ENCODE measurements at regions not wholly inside any gene's neighbourhood (a gene's known extent, or its start where the extent isn't known, plus 50 kb on each side); places are given as distances from the start of the nearest gene placed in this dataset.
"Not testable (repeated sequence)": the region's sequence is repeated elsewhere in the genome, so short reads cannot be mapped to it uniquely, and the experiment has no call there.

- TF ChIP-seq, protein P1, sequence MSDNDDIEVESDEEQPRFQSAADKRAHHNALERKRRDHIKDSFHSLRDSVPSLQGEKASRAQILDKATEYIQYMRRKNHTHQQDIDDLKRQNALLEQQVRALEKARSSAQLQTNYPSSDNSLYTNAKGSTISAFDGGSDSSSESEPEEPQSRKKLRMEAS (IDR thresholded peaks at IDR 0.05; ENCODE audit: low read depth, low read length): no peak
- TF ChIP-seq POLR2A (IDR thresholded peaks at IDR 0.05; ENCODE audit: extremely low read depth, insufficient read length) (no peak), MYC (IDR thresholded peaks at IDR 0.05; ENCODE audit: low read depth, low read length) (no peak)
- TF ChIP-seq, protein P2, sequence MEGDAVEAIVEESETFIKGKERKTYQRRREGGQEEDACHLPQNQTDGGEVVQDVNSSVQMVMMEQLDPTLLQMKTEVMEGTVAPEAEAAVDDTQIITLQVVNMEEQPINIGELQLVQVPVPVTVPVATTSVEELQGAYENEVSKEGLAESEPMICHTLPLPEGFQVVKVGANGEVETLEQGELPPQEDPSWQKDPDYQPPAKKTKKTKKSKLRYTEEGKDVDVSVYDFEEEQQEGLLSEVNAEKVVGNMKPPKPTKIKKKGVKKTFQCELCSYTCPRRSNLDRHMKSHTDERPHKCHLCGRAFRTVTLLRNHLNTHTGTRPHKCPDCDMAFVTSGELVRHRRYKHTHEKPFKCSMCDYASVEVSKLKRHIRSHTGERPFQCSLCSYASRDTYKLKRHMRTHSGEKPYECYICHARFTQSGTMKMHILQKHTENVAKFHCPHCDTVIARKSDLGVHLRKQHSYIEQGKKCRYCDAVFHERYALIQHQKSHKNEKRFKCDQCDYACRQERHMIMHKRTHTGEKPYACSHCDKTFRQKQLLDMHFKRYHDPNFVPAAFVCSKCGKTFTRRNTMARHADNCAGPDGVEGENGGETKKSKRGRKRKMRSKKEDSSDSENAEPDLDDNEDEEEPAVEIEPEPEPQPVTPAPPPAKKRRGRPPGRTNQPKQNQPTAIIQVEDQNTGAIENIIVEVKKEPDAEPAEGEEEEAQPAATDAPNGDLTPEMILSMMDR (IDR thresholded peaks at IDR 0.05; ENCODE audit: low read depth, low read length): no peak
- no peak for DNase-seq (ENCODE audit: low read depth)
- H3K4me3 ChIP-seq (ENCODE audit: low read depth, low read length): no peak overlapping the region
Observed at GRCh38 chr13:42495255-42495654, 78.7 kb upstream of the TNFSF11 start.

GRCh38 chr13:42495751-42496150 lies 78.2 kb upstream of the TNFSF11 start:
- TF ChIP-seq MYC (IDR thresholded peaks at IDR 0.05; ENCODE audit: low read depth, low read length): no peak
- TF ChIP-seq, protein P1 (IDR thresholded peaks at IDR 0.05; ENCODE audit: low read depth, low read length): peak; percentile 49
- TF ChIP-seq, protein P2 (IDR thresholded peaks at IDR 0.05; ENCODE audit: low read depth, low read length): no peak
- TF ChIP-seq POLR2A (IDR thresholded peaks at IDR 0.05; ENCODE audit: extremely low read depth, insufficient read length): no peak
- DNase-seq (ENCODE audit: low read depth): no peak
- no peak overlapping the region for H3K4me3 ChIP-seq (ENCODE audit: low read depth, low read length)

- not testable (repeated sequence) for DNase-seq (ENCODE audit: low read depth); H3K4me3 ChIP-seq (ENCODE audit: low read depth, low read length)
Observed at GRCh38 chr13:42496926-42497554, 76.9 kb upstream of the TNFSF11 start.

- peak; percentile 6 for DNase-seq (ENCODE audit: low read depth)
- TF ChIP-seq POLR2A (IDR thresholded peaks at IDR 0.05; ENCODE audit: extremely low read depth, insufficient read length) (no peak), MYC (IDR thresholded peaks at IDR 0.05; ENCODE audit: low read depth, low read length) (no peak)
- TF ChIP-seq, protein P1 (IDR thresholded peaks at IDR 0.05; ENCODE audit: low read depth, low read length): no peak
- TF ChIP-seq, protein P2 (IDR thresholded peaks at IDR 0.05; ENCODE audit: low read depth, low read length): no peak
- no peak overlapping the region for H3K4me3 ChIP-seq (ENCODE audit: low read depth, low read length)
Observed at GRCh38 chr13:42497798-42498197, 76.2 kb upstream of the TNFSF11 start.

DNA sequence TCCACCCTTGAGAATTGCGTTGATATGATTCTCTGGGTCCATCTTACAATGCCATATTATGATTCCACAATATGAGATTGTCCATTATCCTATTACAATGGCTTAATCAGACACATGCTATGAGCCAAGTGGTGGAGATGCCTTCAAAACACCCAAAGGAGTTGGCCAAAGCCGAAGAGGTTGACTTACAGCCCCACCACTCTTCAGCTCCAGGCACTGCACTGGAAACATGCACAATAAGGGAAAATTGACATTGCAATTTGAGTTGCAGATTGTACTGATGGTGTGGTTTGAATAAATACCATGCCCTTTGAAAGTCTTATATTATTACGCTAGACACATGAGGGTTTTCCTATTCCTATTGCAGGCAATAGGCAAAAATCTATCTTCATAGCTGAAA lies 75.4 kb upstream of the TNFSF11 start:
- peak; percentile 10 for DNase-seq (ENCODE audit: low read depth)
- TF ChIP-seq MYC (IDR thresholded peaks at IDR 0.05; ENCODE audit: low read depth, low read length) (no peak), POLR2A (IDR thresholded peaks at IDR 0.05; ENCODE audit: extremely low read depth, insufficient read length) (no peak)
- TF ChIP-seq, protein P1 (IDR thresholded peaks at IDR 0.05; ENCODE audit: low read depth, low read length): no peak
- TF ChIP-seq, protein P2 (IDR thresholded peaks at IDR 0.05; ENCODE audit: low read depth, low read length): no peak
- no peak overlapping the region for H3K4me3 ChIP-seq (ENCODE audit: low read depth, low read length)

Data from NB4 (cell line).